ENCODE measurements at regions not wholly inside any gene's neighbourhood (a gene's known extent, or its start where the extent isn't known, plus 50 kb on each side); places are given as distances from the start of the nearest gene placed in this dataset.

DNA sequence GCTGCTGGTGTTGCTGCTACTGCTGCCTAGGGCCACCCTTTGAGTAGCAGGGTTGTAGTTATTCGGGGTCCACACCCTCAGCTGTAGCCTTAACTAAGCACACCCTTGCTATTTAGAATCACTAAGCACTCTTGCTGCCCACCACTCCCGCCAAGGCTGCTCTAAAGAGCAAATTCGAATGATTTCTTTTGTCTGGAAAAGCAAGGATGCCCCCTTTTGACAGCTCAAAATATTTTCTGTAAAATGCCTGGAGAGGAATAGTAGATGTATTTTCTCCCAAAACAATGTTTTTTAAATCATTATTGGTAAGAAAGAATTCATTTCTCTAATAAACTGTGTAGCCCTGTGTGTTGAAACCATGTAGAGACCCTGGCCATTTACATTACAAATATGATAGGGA lies 80.8 kb upstream of the PAPOLG start:
- TF ChIP-seq CTCF (IDR thresholded peaks at IDR 0.05) (no peak), POLR2A (IDR thresholded peaks at IDR 0.05) (no peak)

Measured in body of pancreas (tissue), 4 donors.